ENCODE measurements at regions not wholly inside any gene's neighbourhood (a gene's known extent, or its start where the extent isn't known, plus 50 kb on each side); places are given as distances from the start of the nearest gene placed in this dataset.

GRCh38 chr12:33944703-33945437, 77.4 kb upstream of the ALG10 start:
- no peak for DNase-seq
- no peak overlapping the region for H3K4ac ChIP-seq (ENCODE audit: low read depth, low read length)
- Mint-ChIP-seq H3K27me3 (ENCODE audit: low read depth) (no peaks in the 10 kb centered on the region; the same call in 1 of the 2 replicates), H3K4me3 (no peak overlapping the region), H3K4me1 (peaks cover 0 to 5% of the 10 kb centered on the region in 2 experiments; a peak in 1 of 4 replicates), H3K36me3 (ENCODE audit: insufficient read depth in 1 of 3, low read depth in 3 of 3) (peaks cover 2 to 8% (median 8%) of the 10 kb centered on the region in 3 experiments; a peak in 4 of 7 replicates), H3K9me3 (peaks cover 17 to 24% of the 10 kb centered on the region in 2 experiments), H3K27ac (no peak overlapping the region)
- H2AFZ ChIP-seq (ENCODE audit: low read length): no peak overlapping the region
- no peak overlapping the region for H2BK12ac ChIP-seq (ENCODE audit: insufficient read length, low read depth, low read length)
- H3K14ac ChIP-seq (ENCODE audit: insufficient read depth, low read length): no peak overlapping the region
- H3K9me3 ChIP-seq (ENCODE audit: control insufficient read depth, low read depth, low read length): no peaks in the 10 kb centered on the region
- H2BK5ac ChIP-seq (ENCODE audit: insufficient read length, low read length): no peak overlapping the region
- no peaks in the 10 kb centered on the region for H3K27me3 ChIP-seq (ENCODE audit: insufficient read depth, low read length)
- H2AK5ac ChIP-seq (ENCODE audit: insufficient read length, low read length): no peak overlapping the region
- WGBS (ENCODE audit: extremely low coverage, insufficient read length, low lambda C conversion rate): no CpG with 5 or more reads among the region's 3 CpGs
- H4K8ac ChIP-seq (replicated peaks; ENCODE audit: insufficient read length, low read depth, low read length): no peak overlapping the region
- H3K27ac ChIP-seq (ENCODE audit: insufficient read length, low read depth, low read length): no peak overlapping the region
- no peaks in the 10 kb centered on the region for H4K20me1 ChIP-seq (ENCODE audit: control insufficient read depth, insufficient read depth, insufficient read length)
- no peak overlapping the region for H3K9ac ChIP-seq (ENCODE audit: extremely low read depth, insufficient read length, low read length)
- no peak overlapping the region for H3K56ac ChIP-seq (ENCODE audit: insufficient read length, low read depth, low read length)
- H3K18ac ChIP-seq (ENCODE audit: insufficient read length, low read depth, low read length): no peak overlapping the region
- H3K4me1 ChIP-seq (ENCODE audit: insufficient read depth, low read length): no peaks in the 10 kb centered on the region; the same call in 1 of the 2 replicates
- H3K23me2 ChIP-seq (ENCODE audit: insufficient read length, low read depth, low read length, poor library complexity, severe bottlenecking): no peaks in the 10 kb centered on the region
- H3K4me2 ChIP-seq (ENCODE audit: insufficient read depth, insufficient read length, low read length): no peak overlapping the region
- H3K79me1 ChIP-seq (ENCODE audit: insufficient read depth, low read depth, low read length, poor library complexity, severe bottlenecking): no peaks in the 10 kb centered on the region
- no peaks in the 10 kb centered on the region for H3K79me2 ChIP-seq (ENCODE audit: insufficient read depth, low read length)
- no peak for TF ChIP-seq CTCF (conservative IDR thresholded peaks at IDR 0.05)
- H4K5ac ChIP-seq (ENCODE audit: insufficient read length, low read depth, low read length): no peak overlapping the region
- no peak overlapping the region for H2BK20ac ChIP-seq (ENCODE audit: low read depth, low read length, poor library complexity, severe bottlenecking)
- H2BK120ac ChIP-seq (ENCODE audit: low read depth, low read length, poor library complexity, severe bottlenecking): no peak overlapping the region
- H4K91ac ChIP-seq (ENCODE audit: insufficient read length, low read depth, low read length): no peak overlapping the region
- no peak overlapping the region for H3K23ac ChIP-seq (ENCODE audit: insufficient read length, low read depth, low read length)
- no peak overlapping the region for H2BK15ac ChIP-seq (ENCODE audit: low read depth, low read length)
- no peak overlapping the region for H3T11ph ChIP-seq (ENCODE audit: low read length)

Measured in H9 (cell line).